HL-60 (cell line): ENCODE measurements at regions not wholly inside any gene's neighbourhood (a gene's known extent, or its start where the extent isn't known, plus 50 kb on each side); places are given as distances from the start of the nearest gene placed in this dataset.

ENCODE experiments used
- DNase-seq, 2 experiments: peaks; one replicate each; pipeline ENCODE4 v3.0.0-alpha.2; 2010 to 2020; ENCODE audit warnings: low read depth in 1 of 2, low spot score in 1 of 2
- H3K27ac ChIP-seq: fragments of 250-450 bp; sonication (Bioruptor Pico); replicated peaks from 2 replicates; pipeline ENCODE4 v1.5.1; 2020; ENCODE audit warnings: mild to moderate bottlenecking, moderate library complexity
- H3K27me3 ChIP-seq: fragments of 250-450 bp; sonication (Bioruptor Pico); 2 replicates; pipeline ENCODE4 v1.5.1; 2021; ENCODE audit warnings: mild to moderate bottlenecking, moderate library complexity; ENCODE audit not compliant: insufficient read depth, poor library complexity, severe bottlenecking
- H3K4me3 ChIP-seq: replicated peaks from 2 replicates; pipeline ENCODE4 v1.5.1; 2011; ENCODE audit warnings: mild to moderate bottlenecking, control low read depth, low read length; ENCODE audit not compliant: insufficient read depth
- CTCF ChIP-seq: IDR thresholded peaks from one replicate; pipeline ENCODE4 v1.5.1; 2011; ENCODE audit warnings: low read length, control low read depth, inconsistent platforms; ENCODE audit not compliant: insufficient read depth
- GABPA ChIP-seq: IDR thresholded peaks from 2 replicates; pipeline ENCODE4 v1.6.1; 2012; ENCODE audit warnings: low read depth
- POLR2AphosphoS5 ChIP-seq: IDR thresholded peaks from 2 replicates; pipeline ENCODE4 v1.6.1; 2012; ENCODE audit warnings: low read depth
- REST ChIP-seq: IDR thresholded peaks from 2 replicates; pipeline ENCODE4 v1.6.1; 2012; ENCODE audit warnings: low read depth; ENCODE audit not compliant: insufficient replicate concordance
- SPI1 ChIP-seq: IDR thresholded peaks from 2 replicates; pipeline ENCODE4 v1.6.1; 2012; ENCODE audit warnings: low read depth, mild to moderate bottlenecking, borderline replicate concordance

- no peak overlapping the region for H3K27ac ChIP-seq
- no peaks in the 10 kb centered on the region for H3K27me3 ChIP-seq
- DNase-seq: no peak
- TF ChIP-seq CTCF: no peak
- TF ChIP-seq GABPA: no peak
- no peak for TF ChIP-seq REST
- TF ChIP-seq SPI1: no peak
- TF ChIP-seq POLR2AphosphoS5: no peak
- no peak overlapping the region for H3K4me3 ChIP-seq
Measured at GRCh38 chr11:21631991-21632390, 560.9 kb upstream of the ANO5 start.

GRCh38 chr11:21634491-21634890 is 558.4 kb upstream of the ANO5 start:
- Histone ChIP-seq H3K27me3 (no peaks in the 10 kb centered on the region), H3K4me3 (no peak overlapping the region), H3K27ac (no peak overlapping the region)
- no peak for DNase-seq
- no peak for TF ChIP-seq REST
- TF ChIP-seq SPI1: no peak
- TF ChIP-seq GABPA: no peak
- TF ChIP-seq POLR2AphosphoS5: no peak
- TF ChIP-seq CTCF: no peak

GRCh38 chr11:21634956-21635355 is 557.9 kb upstream of the ANO5 start:
- no peak overlapping the region for H3K4me3 ChIP-seq
- H3K27me3 ChIP-seq: no peaks in the 10 kb centered on the region
- TF ChIP-seq GABPA (no peak), REST (no peak), SPI1 (no peak), CTCF (no peak), POLR2AphosphoS5 (no peak)
- peak in 1 of 2 experiments; percentile 27 for DNase-seq
- no peak overlapping the region for H3K27ac ChIP-seq
